ENCODE measurements at regions not wholly inside any gene's neighbourhood (a gene's known extent, or its start where the extent isn't known, plus 50 kb on each side); places are given as distances from the start of the nearest gene placed in this dataset.

- TF ChIP-seq, protein P1, sequence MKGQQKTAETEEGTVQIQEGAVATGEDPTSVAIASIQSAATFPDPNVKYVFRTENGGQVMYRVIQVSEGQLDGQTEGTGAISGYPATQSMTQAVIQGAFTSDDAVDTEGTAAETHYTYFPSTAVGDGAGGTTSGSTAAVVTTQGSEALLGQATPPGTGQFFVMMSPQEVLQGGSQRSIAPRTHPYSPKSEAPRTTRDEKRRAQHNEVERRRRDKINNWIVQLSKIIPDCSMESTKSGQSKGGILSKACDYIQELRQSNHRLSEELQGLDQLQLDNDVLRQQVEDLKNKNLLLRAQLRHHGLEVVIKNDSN (CRISPR knock-in tag; IDR thresholded peaks at IDR 0.05): no peak
These were observed 92.8 kb downstream of the FASLG start (continued) for GRCh38 chr1:172751683-172752082.

DNA sequence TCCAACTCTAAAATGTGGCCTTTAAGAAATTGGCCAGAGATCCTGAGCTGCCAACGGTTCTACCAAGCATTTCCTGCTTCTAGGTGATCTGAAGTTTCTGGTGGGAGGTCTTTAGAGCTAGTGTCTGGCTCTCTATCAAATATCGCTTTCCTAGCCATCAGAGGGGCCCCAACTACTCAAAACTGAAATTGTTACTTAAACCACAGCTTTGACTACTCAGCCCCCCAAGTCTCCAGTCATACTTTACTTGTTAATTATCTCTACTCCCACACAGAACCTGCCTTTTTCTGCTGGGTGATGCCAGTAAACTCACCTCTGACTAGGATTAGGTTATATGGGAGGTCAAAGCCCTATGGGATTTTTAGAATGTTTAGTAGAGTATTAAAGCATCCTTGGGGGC, 95.1 kb downstream of the FASLG start:
- ChIA-PET POLR2A (no interaction called here), CTCF (no interaction called here)
- Mint-ChIP-seq H3K4me1 (no peaks in the 10 kb centered on the region), H3K27me3 (ENCODE audit: low read depth) (no peaks in the 10 kb centered on the region), H3K4me3 (no peak overlapping the region), H3K27ac (no peak overlapping the region), H3K36me3 (no peaks in the 10 kb centered on the region), H3K9me3 (no peaks in the 10 kb centered on the region)
- ATAC-seq (no peak), DNase-seq (ENCODE audit: low spot score) (no peak)
- no peak for TF ChIP-seq ZNF416 (CRISPR knock-in tag; IDR thresholded peaks at IDR 0.05)
- TF ChIP-seq SOX15 (CRISPR knock-in tag; IDR thresholded peaks at IDR 0.05): no peak
- no peak for TF ChIP-seq ATF3 (CRISPR knock-in tag; conservative IDR thresholded peaks at IDR 0.05)
- TF ChIP-seq FOXK1 (CRISPR knock-in tag; IDR thresholded peaks at IDR 0.05): no peak
- TF ChIP-seq FOXJ3 (CRISPR knock-in tag; IDR thresholded peaks at IDR 0.05; ENCODE audit: borderline replicate concordance): no peak
- TF ChIP-seq MAX (CRISPR knock-in tag; IDR thresholded peaks at IDR 0.05): no peak
- no peak for TF ChIP-seq NFYB (CRISPR knock-in tag; conservative IDR thresholded peaks at IDR 0.05; ENCODE audit: low read depth)
- TF ChIP-seq RORB (CRISPR knock-in tag; IDR thresholded peaks at IDR 0.05): no peak
- no peak for TF ChIP-seq GRHL2 (CRISPR knock-in tag; IDR thresholded peaks at IDR 0.05; ENCODE audit: insufficient replicate concordance, severe bottlenecking)
- TF ChIP-seq NFE2L1 (CRISPR knock-in tag; IDR thresholded peaks at IDR 0.05): no peak
- TF ChIP-seq, protein P2, sequence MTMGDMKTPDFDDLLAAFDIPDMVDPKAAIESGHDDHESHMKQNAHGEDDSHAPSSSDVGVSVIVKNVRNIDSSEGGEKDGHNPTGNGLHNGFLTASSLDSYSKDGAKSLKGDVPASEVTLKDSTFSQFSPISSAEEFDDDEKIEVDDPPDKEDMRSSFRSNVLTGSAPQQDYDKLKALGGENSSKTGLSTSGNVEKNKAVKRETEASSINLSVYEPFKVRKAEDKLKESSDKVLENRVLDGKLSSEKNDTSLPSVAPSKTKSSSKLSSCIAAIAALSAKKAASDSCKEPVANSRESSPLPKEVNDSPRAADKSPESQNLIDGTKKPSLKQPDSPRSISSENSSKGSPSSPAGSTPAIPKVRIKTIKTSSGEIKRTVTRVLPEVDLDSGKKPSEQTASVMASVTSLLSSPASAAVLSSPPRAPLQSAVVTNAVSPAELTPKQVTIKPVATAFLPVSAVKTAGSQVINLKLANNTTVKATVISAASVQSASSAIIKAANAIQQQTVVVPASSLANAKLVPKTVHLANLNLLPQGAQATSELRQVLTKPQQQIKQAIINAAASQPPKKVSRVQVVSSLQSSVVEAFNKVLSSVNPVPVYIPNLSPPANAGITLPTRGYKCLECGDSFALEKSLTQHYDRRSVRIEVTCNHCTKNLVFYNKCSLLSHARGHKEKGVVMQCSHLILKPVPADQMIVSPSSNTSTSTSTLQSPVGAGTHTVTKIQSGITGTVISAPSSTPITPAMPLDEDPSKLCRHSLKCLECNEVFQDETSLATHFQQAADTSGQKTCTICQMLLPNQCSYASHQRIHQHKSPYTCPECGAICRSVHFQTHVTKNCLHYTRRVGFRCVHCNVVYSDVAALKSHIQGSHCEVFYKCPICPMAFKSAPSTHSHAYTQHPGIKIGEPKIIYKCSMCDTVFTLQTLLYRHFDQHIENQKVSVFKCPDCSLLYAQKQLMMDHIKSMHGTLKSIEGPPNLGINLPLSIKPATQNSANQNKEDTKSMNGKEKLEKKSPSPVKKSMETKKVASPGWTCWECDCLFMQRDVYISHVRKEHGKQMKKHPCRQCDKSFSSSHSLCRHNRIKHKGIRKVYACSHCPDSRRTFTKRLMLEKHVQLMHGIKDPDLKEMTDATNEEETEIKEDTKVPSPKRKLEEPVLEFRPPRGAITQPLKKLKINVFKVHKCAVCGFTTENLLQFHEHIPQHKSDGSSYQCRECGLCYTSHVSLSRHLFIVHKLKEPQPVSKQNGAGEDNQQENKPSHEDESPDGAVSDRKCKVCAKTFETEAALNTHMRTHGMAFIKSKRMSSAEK (CRISPR knock-in tag; IDR thresholded peaks at IDR 0.05; ENCODE audit: borderline replicate concordance): no peak
- no peak for TF ChIP-seq ATF6 (CRISPR knock-in tag; IDR thresholded peaks at IDR 0.05)
- no peak for TF ChIP-seq SMAD4 (CRISPR knock-in tag; IDR thresholded peaks at IDR 0.05)
- TF ChIP-seq SMAD3 (CRISPR knock-in tag; IDR thresholded peaks at IDR 0.05; ENCODE audit: borderline replicate concordance): no peak
- TF ChIP-seq ZMAT4 (CRISPR knock-in tag; IDR thresholded peaks at IDR 0.05): no peak
- TF ChIP-seq, protein P3, sequence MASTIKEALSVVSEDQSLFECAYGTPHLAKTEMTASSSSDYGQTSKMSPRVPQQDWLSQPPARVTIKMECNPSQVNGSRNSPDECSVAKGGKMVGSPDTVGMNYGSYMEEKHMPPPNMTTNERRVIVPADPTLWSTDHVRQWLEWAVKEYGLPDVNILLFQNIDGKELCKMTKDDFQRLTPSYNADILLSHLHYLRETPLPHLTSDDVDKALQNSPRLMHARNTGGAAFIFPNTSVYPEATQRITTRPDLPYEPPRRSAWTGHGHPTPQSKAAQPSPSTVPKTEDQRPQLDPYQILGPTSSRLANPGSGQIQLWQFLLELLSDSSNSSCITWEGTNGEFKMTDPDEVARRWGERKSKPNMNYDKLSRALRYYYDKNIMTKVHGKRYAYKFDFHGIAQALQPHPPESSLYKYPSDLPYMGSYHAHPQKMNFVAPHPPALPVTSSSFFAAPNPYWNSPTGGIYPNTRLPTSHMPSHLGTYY (CRISPR knock-in tag; IDR thresholded peaks at IDR 0.05): no peak
- TF ChIP-seq GTF2I (CRISPR knock-in tag; conservative IDR thresholded peaks at IDR 0.05): no peak
- no peak for TF ChIP-seq GABPB1 (CRISPR knock-in tag; IDR thresholded peaks at IDR 0.05)
- no peak for TF ChIP-seq RELA (CRISPR knock-in tag; IDR thresholded peaks at IDR 0.05; ENCODE audit: borderline replicate concordance)
- TF ChIP-seq ELF4 (CRISPR knock-in tag; IDR thresholded peaks at IDR 0.05; ENCODE audit: low read depth): no peak
